Right lobe of liver (tissue), 4 donors: ENCODE measurements at regions not wholly inside any gene's neighbourhood (a gene's known extent, or its start where the extent isn't known, plus 50 kb on each side); places are given as distances from the start of the nearest gene placed in this dataset.

ENCODE experiments used
- POLR2A ChIP-seq: fragments of 450-650 bp; IDR thresholded peaks from one replicate; pipeline ENCODE4 v1.6.1; 2017; ENCODE audit warnings: antibody characterized with exemption, mild to moderate bottlenecking
- TF ChIP-seq, protein P1 (sequence below), 4 donors: fragments of 200-600 bp in 3 of 4; fragments of 450-650 bp in 1 of 4; IDR thresholded peaks; one replicate each; pipeline versions ENCODE4 v1.5.1 to v1.8.0; 2016 to 2022; ENCODE audit warnings: antibody characterized with exemption in 4 of 4, mild to moderate bottlenecking in 2 of 4
- donor health status: DM: no; HTN: no; CAD: no.
- donor health status: DM: no; HTN: no; CAD: no.
- donor health status: DM: no; HTN: yes; CAD: no.

- TF ChIP-seq POLR2A = no peak
- TF ChIP-seq, protein P1, sequence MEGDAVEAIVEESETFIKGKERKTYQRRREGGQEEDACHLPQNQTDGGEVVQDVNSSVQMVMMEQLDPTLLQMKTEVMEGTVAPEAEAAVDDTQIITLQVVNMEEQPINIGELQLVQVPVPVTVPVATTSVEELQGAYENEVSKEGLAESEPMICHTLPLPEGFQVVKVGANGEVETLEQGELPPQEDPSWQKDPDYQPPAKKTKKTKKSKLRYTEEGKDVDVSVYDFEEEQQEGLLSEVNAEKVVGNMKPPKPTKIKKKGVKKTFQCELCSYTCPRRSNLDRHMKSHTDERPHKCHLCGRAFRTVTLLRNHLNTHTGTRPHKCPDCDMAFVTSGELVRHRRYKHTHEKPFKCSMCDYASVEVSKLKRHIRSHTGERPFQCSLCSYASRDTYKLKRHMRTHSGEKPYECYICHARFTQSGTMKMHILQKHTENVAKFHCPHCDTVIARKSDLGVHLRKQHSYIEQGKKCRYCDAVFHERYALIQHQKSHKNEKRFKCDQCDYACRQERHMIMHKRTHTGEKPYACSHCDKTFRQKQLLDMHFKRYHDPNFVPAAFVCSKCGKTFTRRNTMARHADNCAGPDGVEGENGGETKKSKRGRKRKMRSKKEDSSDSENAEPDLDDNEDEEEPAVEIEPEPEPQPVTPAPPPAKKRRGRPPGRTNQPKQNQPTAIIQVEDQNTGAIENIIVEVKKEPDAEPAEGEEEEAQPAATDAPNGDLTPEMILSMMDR (IDR thresholded peaks at IDR 0.05) = no peak
Observed at GRCh38 chrX:81411517-81411916, 209.6 kb downstream of the SH3BGRL start.
